Kidney epithelial cell (primary cell): ENCODE measurements at regions not wholly inside any gene's neighbourhood (a gene's known extent, or its start where the extent isn't known, plus 50 kb on each side); places are given as distances from the start of the nearest gene placed in this dataset.
"Not testable (repeated sequence)": the region's sequence is repeated elsewhere in the genome, so short reads cannot be mapped to it uniquely, and the experiment has no call there.

Source experiments
- DNase-seq: peaks from one replicate; pipeline ENCODE4 v3.0.0-alpha.2; 2010; ENCODE audit warnings: low read depth
- H3K27me3 ChIP-seq: 2 replicates; pipeline ENCODE4 v1.6.0; 2011; ENCODE audit warnings: low read length; ENCODE audit not compliant: control insufficient read depth, insufficient read depth
- H3K36me3 ChIP-seq: 2 replicates; pipeline ENCODE4 v1.5.1; 2011; ENCODE audit warnings: low read length; ENCODE audit not compliant: control insufficient read depth, insufficient read depth
- H3K4me3 ChIP-seq: 2 replicates; pipeline ENCODE4 v1.5.1; 2011; ENCODE audit warnings: low read depth, mild to moderate bottlenecking, control low read depth, low read length
- CTCF ChIP-seq: IDR thresholded peaks from 2 replicates; pipeline ENCODE4 v1.5.1; 2011; ENCODE audit warnings: mild to moderate bottlenecking, moderate library complexity, low read length, control low read depth, inconsistent platforms; ENCODE audit not compliant: insufficient read depth, poor library complexity, severe bottlenecking

GRCh38 chr1:182227864-182228547 lies 163.6 kb downstream of the GLUL start:
- DNase-seq, result no peak

DNA sequence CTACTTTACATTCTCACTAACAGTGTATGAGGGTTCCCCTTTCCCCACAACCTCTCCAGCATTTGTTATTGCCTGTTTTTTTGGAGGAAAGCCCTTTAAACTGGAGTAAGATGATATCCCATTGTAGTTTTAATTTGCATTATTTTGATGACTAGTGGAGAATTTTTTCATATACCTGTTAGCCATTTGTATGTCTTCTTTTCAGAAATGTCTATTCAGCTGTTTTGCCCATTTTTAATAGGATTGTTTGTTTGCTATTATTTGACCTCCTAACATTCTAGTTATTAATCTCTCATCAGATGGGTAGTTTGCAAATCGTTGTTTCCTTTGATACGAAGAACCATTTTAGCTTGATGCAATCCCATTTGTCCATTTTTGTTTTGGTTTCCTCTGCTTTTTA lies 165.0 kb downstream of the GLUL start:
- DNase-seq, result no peak
- Histone ChIP-seq H3K4me3 (no peak overlapping the region), H3K27me3 (no peaks in the 10 kb centered on the region), H3K36me3 (no peaks in the 10 kb centered on the region)
- no peak for TF ChIP-seq CTCF

More at GRCh38 chr1:182227864-182228547, 163.6 kb downstream of the GLUL start:
- Histone ChIP-seq H3K27me3 (no peaks in the 10 kb centered on the region), H3K36me3 (no peaks in the 10 kb centered on the region), H3K4me3 (no peak overlapping the region)
- no peak for TF ChIP-seq CTCF

DNA sequence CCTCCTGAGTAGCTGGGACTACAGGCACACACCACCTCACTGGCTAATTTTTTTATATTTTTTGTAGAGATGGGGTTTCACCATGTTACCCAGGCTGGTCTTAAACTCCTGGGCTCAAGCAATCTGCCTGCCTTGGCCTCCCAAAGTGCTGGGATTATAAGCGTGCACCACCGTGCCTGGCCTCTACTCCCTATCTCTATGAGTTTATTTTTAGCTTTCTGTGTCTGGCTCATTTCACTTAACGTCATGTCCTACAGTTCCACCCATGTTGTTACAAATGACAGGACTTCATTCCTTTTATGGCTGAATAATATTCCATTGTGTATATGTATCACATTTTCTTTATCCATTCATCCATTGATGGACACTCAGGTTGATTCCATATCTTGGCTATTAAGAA lies 164.2 kb upstream of the ZNF648 start:
- H3K36me3 ChIP-seq, H3K27me3 ChIP-seq, H3K4me3 ChIP-seq, DNase-seq: not testable (repeated sequence)

DNA sequence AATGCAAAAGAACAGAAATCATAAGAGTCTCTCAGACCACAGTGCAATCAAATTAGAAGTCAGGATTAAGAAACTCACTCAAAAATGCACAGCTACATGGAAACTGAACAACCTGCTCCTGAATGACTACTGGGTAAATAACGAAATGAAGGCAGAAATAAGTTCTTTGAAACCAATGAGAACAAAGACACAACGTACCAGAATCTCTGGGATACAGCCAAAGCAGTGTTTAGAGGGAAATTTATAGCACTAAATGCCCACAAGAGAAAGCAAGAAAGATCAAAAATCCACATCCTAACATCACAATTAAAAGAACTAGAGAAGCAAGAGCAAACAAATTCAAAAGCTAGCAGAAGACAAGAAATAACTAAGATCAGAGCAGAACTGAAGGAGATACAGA lies 160.5 kb upstream of the ZNF648 start:
- H3K4me3 ChIP-seq, DNase-seq, H3K36me3 ChIP-seq, H3K27me3 ChIP-seq: not testable (repeated sequence)

DNA sequence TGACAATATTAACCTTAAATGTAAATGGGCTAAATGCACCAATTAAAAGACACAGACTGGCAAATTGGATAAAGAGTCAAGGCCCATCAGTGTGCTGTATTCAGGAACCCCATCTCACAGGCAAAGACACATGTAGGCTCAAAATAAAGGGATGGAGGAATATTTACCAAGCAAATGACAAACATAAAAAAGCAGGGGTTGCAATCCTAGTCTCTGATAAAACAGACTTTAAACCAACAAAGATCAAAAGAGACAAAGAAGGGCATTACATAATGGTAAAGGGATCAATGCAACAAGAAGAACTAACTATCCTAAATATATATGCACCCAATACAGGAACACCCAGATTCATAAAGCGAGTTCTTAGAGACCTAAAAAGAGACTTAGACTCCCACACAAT lies 159.9 kb upstream of the ZNF648 start:
- H3K27me3 ChIP-seq, DNase-seq, H3K36me3 ChIP-seq, H3K4me3 ChIP-seq: not testable (repeated sequence)

DNA sequence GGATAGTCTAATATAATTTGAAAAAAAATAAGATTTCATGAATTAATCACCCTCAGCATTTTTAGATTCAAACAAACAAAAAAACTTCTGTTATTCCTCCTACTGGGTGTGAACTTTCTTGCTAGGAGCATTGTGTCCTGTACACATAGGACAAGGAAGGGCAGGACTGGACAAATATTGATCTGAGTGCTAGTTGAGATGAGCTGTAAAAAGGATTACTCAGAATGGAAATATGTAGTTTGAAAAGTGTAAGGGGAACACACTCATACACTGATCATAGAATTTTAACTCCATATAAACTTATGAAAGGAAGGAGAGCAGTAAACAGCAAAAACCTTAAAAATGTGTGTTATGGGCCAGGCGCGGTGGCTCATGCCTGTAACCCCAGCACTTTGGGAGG lies 156.5 kb upstream of the ZNF648 start:
- Histone ChIP-seq H3K4me3 (no peak overlapping the region), H3K36me3 (no peaks in the 10 kb centered on the region), H3K27me3 (no peaks in the 10 kb centered on the region)
- no peak for DNase-seq
- TF ChIP-seq CTCF, result no peak

DNA sequence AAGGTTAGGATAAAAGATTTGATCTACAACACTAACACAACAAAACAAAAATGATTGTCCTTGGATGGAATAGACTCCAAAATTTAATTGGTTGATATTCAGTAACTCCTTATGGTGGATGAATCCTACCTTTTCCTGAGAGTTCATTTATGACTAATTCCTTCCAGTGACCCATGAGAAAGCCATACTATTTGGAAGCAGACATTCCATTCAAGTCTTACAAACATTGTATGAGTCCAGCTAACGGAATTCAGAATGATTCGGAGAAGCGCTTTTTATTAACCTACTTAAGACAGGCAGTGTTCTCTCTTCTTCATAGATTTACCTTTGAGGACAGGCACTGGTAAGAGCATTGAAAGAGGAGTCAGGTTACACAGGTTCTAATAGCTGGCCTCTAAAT lies 155.6 kb upstream of the ZNF648 start:
- Histone ChIP-seq H3K4me3 (no peak overlapping the region), H3K27me3 (no peaks in the 10 kb centered on the region), H3K36me3 (no peaks in the 10 kb centered on the region)
- peak; percentile 5 for DNase-seq
- TF ChIP-seq CTCF, result no peak

DNA sequence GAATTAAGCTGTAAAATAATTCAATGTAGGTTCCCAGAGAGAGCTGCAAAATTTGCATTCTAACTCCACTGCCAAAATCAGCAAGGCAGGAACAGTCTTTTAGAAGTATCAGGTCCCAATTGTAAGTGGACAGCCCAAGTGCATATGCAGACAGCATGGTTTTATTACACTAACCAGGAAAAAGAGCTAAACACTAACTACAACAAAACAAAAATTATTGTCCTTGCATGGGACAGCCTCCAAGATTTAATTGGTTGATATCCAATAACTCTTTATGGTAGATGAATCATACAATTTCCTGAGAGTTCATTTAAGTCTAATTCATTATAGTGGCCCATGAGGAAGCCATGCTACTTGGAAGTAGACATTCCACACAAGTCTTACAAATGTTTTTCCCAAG lies 154.3 kb upstream of the ZNF648 start:
- DNase-seq, result no peak
- H3K36me3 ChIP-seq, result no peaks in the 10 kb centered on the region
- H3K27me3 ChIP-seq, result no peaks in the 10 kb centered on the region
- H3K4me3 ChIP-seq, result no peak overlapping the region
- TF ChIP-seq CTCF, result no peak
